NCI-H2029 (cell line): ENCODE measurements at regions not wholly inside any gene's neighbourhood (a gene's known extent, or its start where the extent isn't known, plus 50 kb on each side); places are given as distances from the start of the nearest gene placed in this dataset.
"Not testable (repeated sequence)": the region's sequence is repeated elsewhere in the genome, so short reads cannot be mapped to it uniquely, and the experiment has no call there.

ENCODE experiments used
- DNase-seq: peaks from one replicate; lab custom pipeline; 2025; lab: John Stamatoyannopoulos, UW

DNA sequence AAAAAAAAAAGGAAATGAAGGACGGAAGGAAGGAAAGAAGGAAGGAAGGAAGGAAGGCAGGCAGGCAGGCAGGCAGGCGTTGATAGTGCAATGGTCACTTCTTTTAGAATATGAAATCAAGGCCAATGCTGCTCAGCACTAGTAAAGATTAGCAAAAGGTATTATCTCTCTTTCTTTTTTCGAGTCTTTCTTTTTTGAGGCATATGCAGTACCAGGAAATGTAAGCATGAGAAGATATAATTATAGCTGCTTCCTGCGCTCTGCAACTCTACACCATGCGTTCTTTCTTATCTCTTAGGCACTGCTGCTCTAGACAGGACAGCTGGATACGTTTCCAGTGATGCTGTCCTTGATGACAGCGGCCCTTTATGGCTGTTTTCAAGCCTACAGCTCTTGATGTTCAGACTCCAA lies 1512.5 kb upstream of the B3GALT2 start:
- no peak for DNase-seq

- no peak for DNase-seq
Measured at GRCh38 chr1:194693244-194693643, 1506.8 kb upstream of the B3GALT2 start.

DNA sequence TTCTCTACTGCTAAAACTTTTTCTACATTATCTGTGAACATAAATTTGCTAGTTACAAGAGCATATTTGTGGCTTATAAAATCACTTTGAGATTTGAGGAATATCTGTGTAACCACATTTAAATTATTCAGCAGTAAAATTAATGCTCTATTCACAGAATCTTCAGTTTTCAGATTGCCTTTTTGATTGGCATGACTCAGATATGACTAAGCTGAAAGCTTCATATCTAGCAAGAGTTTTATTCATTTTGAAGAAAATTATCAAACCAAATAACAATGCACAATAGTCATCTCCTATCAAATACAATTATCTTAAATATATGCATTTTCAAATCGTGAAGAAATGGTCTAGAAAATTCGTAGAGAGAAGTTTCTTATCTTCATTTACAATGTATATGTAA lies 1498.2 kb upstream of the B3GALT2 start:
- no peak for DNase-seq

- DNase-seq = no peak
Measured at GRCh38 chr1:194658090-194658439, 1471.7 kb upstream of the B3GALT2 start.

DNA sequence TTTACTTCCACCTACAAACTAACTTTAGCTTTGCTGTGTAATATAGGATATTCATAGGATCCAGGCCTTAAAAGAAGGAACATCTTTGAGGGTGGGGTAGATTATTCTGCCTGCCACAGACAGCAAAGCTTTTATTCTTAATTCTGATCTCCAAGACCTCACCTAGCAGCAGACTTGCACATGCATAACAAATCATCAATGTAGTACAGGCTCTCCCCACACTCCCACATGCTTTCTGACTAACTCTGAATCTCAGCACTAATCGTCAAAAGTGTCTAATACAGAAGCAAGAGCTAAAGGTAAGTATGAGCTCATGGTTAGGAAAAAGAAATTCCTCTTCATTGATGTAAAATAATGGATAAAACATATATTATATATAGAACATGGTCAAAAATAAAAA lies 1468.5 kb upstream of the B3GALT2 start:
- no peak for DNase-seq

DNA sequence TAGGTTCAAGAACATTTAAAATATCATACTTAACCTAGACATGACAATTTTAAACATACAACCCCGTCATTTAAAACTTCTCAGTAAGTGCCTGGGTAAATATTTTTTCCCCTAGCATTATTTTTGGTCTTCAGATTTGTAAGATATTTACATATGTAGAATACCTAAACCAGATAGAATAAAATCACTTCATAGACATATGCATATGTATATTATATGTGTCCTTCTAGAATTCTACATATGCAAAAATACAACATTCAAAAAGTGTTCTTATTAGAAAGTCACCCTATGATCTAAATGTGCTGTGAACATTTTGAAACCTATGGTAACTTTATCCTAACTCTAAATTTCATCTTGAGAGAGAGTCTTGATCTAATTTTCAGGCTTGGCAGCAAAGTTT lies 1467.0 kb upstream of the B3GALT2 start:
- DNase-seq = no peak

DNA sequence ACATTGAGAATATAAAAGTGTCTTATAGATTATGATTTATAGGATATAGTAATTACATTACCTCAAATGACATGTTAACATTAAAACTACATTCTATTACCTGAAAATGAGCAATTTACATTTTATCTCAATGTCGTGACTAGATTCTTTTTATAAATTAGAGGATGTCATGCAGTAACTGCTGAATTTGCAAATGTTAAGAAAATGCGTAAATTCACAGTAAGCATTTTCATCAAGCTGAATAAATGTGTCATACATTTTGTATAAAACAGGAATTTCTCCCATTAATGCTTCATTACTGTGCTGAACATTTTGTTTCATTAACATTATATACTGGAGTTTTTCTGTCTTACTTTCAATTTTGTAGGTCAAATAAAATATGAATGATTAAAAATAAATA lies 1460.7 kb upstream of the B3GALT2 start:
- no peak for DNase-seq

- no peak for DNase-seq
Measured at GRCh38 chr1:194644528-194644927, 1458.1 kb upstream of the B3GALT2 start.

DNA sequence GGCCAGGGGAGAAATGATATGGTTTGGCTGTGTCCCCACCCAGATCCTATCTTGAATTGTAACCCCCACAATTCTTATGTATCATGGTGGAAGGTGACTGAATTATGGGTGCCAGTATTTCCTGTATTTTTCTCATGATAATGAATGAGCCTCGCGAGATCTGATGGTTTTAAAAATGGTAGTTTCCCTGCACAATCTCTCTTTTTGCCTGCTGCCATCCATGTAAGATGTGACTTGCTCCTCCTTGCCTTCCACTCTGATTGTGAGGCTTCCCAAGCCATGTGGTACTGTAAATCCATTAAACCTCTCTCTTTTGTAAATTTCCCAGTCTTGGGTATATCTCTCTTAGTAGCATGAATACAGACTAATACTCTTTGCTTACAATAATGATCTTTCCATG lies 1453.9 kb upstream of the B3GALT2 start:
- no peak for DNase-seq

- DNase-seq = no peak
Measured at GRCh38 chr1:194629011-194629410, 1442.6 kb upstream of the B3GALT2 start.

GRCh38 chr1:194624833-194625232 lies 1438.4 kb upstream of the B3GALT2 start:
- DNase-seq = no peak

- no peak for DNase-seq
Measured at GRCh38 chr1:194618101-194618500, 1431.7 kb upstream of the B3GALT2 start.

DNA sequence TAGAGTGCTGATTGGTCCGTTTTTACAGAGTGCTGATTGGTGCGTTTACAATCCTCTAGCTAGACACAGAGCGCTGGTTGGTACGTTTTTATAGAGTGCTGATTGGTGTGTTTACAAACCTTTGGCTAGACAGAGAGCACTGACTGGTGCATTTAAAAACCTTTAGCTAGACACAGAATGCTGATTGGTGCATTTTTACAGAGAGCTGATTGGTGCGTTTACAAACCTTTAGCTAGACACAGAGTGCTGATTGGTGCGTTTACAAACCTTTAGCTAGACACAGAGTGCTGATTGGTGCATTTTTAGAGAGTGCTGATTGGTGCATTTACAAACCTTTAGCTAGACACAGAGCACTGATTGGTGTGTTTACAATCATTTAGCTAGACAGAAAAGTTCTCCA lies 1430.9 kb upstream of the B3GALT2 start:
- not testable (repeated sequence) for DNase-seq

DNA sequence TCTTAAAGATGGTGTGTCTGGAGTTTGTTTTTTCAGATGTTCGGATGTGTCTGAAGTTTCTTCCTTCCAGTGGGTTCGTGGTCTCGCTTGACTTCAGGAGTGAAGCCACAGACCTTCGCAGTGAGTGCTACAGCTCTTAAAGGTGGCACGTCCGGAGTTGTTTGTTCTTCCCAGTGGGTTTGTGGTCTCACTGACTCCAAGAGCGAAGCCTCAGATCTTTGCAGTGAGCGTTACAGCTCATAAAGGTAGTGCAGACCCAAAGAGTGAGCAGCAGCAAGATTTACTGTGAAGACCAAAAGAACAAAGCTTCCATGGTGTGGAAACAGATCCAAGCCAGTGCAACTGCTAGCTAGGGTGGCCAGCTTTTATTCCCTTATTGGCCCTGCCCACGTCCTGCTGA lies 1430.4 kb upstream of the B3GALT2 start:
- no peak for DNase-seq

GRCh38 chr1:194602184-194602583 lies 1415.8 kb upstream of the B3GALT2 start:
- no peak for DNase-seq

DNA sequence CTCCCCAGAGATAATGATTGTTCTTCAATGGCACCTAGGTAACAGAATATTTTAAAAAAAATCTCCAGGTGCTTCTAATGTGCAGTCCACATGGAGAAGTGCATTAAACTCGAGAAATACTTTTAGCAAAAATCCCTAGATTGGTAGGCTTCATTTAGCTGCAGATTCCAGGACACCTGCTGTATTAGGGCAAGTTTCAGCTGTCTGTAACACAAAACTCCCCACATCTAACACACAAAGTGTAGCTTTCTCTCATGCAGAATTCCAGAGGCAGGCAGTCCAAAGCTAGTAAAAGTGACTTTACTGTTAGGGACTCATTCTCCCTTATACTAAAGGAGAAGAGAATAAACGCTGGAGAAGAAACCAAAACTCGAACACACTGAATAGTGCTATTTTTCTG lies 1414.3 kb upstream of the B3GALT2 start:
- no peak for DNase-seq

- no peak for DNase-seq
Measured at GRCh38 chr1:194598098-194598497, 1411.7 kb upstream of the B3GALT2 start.

- DNase-seq = no peak
Measured at GRCh38 chr1:194586302-194586701, 1399.9 kb upstream of the B3GALT2 start.

GRCh38 chr1:194584052-194584451 lies 1397.6 kb upstream of the B3GALT2 start:
- DNase-seq = no peak

- DNase-seq = no peak
Measured at GRCh38 chr1:194570476-194570875, 1384.1 kb upstream of the B3GALT2 start.

GRCh38 chr1:194568610-194569009 lies 1382.2 kb upstream of the B3GALT2 start:
- DNase-seq = no peak

DNA sequence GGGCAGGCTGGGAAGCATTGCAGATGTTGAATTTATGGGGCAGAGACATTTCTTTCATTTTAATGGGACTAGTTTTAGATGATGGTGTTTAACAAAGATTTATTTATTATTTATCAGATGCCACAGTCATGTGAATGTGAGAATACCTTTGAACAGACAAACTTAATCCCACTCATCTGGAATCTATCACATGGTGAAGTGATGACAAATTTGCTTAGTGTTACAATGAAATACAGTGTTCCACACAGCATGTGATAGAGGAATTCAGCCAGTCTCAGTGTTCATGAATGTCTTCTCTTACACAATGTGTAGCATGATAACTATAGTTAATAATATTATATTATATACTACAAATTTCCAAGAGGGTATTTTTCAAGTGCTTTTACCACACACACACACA lies 1361.7 kb upstream of the B3GALT2 start:
- no peak for DNase-seq

- no peak for DNase-seq
Measured at GRCh38 chr1:194544012-194544411, 1357.6 kb upstream of the B3GALT2 start.

- no peak for DNase-seq
Measured at GRCh38 chr1:194538453-194538852, 1352.0 kb upstream of the B3GALT2 start.

GRCh38 chr1:194537521-194537920 lies 1351.1 kb upstream of the B3GALT2 start:
- DNase-seq = no peak
